Neural cell (in vitro differentiated cells): ENCODE measurements at regions not wholly inside any gene's neighbourhood (a gene's known extent, or its start where the extent isn't known, plus 50 kb on each side); places are given as distances from the start of the nearest gene placed in this dataset.

Experiments
- H2AFZ ChIP-seq: fragments of 200-600, 300-800 bp; sonication (generic), shearing (Covaris generic); 2 replicates; pipeline ENCODE4 v1.6.0; 2014; ENCODE audit warnings: low read depth, mild to moderate bottlenecking, antibody characterized with exemption, low read length, moderate library complexity
- H3F3A ChIP-seq: fragments of 200-600 bp; shearing (Covaris generic); 2 replicates; pipeline ENCODE4 v1.6.1; 2016; ENCODE audit warnings: mild to moderate bottlenecking, moderate library complexity, mixed read lengths, antibody characterized with exemption, low read length; ENCODE audit not compliant: insufficient read depth, poor library complexity, severe bottlenecking
- H3K27ac ChIP-seq: fragments of 200-600, 300-800 bp; sonication (generic), shearing (Covaris generic); 2 replicates; pipeline ENCODE4 v1.5.1; 2014; ENCODE audit warnings: mild to moderate bottlenecking, low read length, moderate library complexity
- H3K27me3 ChIP-seq: fragments of 300-800, 200-600 bp; sonication (generic), shearing (Covaris generic); 2 replicates; pipeline ENCODE4 v1.6.0; 2014; ENCODE audit warnings: mild to moderate bottlenecking, low read depth, low read length, moderate library complexity; ENCODE audit not compliant: insufficient read depth
- H3K36me3 ChIP-seq: fragments of 300-800, 200-600 bp; sonication (generic), shearing (Covaris generic); 2 replicates; pipeline ENCODE4 v1.5.1; 2014; ENCODE audit warnings: mild to moderate bottlenecking, antibody characterized with exemption, low read length, moderate library complexity; ENCODE audit not compliant: insufficient read depth
- H3K4me2 ChIP-seq: fragments of 300-800, 200-600 bp; sonication (generic), shearing (Covaris generic); 2 replicates; pipeline ENCODE4 v1.6.0; 2014; ENCODE audit warnings: mild to moderate bottlenecking, low read length
- H3K4me3 ChIP-seq: fragments of 300-800, 200-600 bp; sonication (generic), shearing (Covaris generic); 2 replicates; pipeline ENCODE4 v1.5.1; 2014; ENCODE audit warnings: mild to moderate bottlenecking, low read length, moderate library complexity
- H3K79me2 ChIP-seq: fragments of 200-600 bp; shearing (Covaris generic); replicated peaks from 2 replicates; pipeline ENCODE4 v1.6.0; 2014; ENCODE audit warnings: mild to moderate bottlenecking, low read length, moderate library complexity; ENCODE audit not compliant: insufficient read depth
- H3K9ac ChIP-seq: fragments of 300-800, 200-600 bp; sonication (generic), shearing (Covaris generic); 2 replicates; pipeline ENCODE4 v1.6.1; 2016; ENCODE audit warnings: mild to moderate bottlenecking, low read length, mixed read lengths
- H3K9me2 ChIP-seq: fragments of 200-600 bp; shearing (Covaris generic); 2 replicates; pipeline ENCODE4 v1.6.1; 2016; ENCODE audit warnings: mild to moderate bottlenecking, low read length, mixed read lengths; ENCODE audit not compliant: insufficient read depth
- H3K9me3 ChIP-seq: fragments of 200-600, 300-800 bp; sonication (generic), shearing (Covaris generic); 2 replicates; pipeline ENCODE4 v1.6.1; 2016; ENCODE audit warnings: mild to moderate bottlenecking, mixed run types, low read length, moderate library complexity, mixed read lengths
- H4K20me1 ChIP-seq: fragments of 200-600 bp; shearing (Covaris generic); 2 replicates; pipeline ENCODE4 v1.6.1; 2016; ENCODE audit warnings: mild to moderate bottlenecking, mixed run types; ENCODE audit not compliant: insufficient read depth
- CTCF ChIP-seq: fragments of 450-650 bp; IDR thresholded peaks from 2 replicates; pipeline ENCODE4 v1.5.1; 2014; ENCODE audit warnings: antibody characterized with exemption, mild to moderate bottlenecking, moderate library complexity; ENCODE audit not compliant: poor library complexity, severe bottlenecking
- EP300 ChIP-seq: fragments of 450-650 bp; conservative IDR thresholded peaks from 2 replicates; pipeline ENCODE4 v1.6.1; 2014; ENCODE audit warnings: antibody characterized with exemption, mild to moderate bottlenecking, moderate library complexity; ENCODE audit not compliant: poor library complexity, severe bottlenecking
- EZH2 ChIP-seq: fragments of 200-600, 300-800 bp; shearing (Covaris generic), sonication (generic); IDR thresholded peaks from 2 replicates; pipeline ENCODE4 v1.6.1; 2014; ENCODE audit warnings: antibody characterized with exemption, low read length, borderline replicate concordance, mild to moderate bottlenecking; ENCODE audit not compliant: insufficient read depth, poor library complexity, severe bottlenecking
- MXI1 ChIP-seq: fragments of 450-650 bp; conservative IDR thresholded peaks from 2 replicates; pipeline ENCODE4 v1.6.1; 2014; ENCODE audit warnings: antibody characterized with exemption, mild to moderate bottlenecking; ENCODE audit not compliant: poor library complexity, severe bottlenecking
- POLR2AphosphoS5 ChIP-seq: IDR thresholded peaks from 2 replicates; pipeline ENCODE4 v1.6.1; 2012
- RAD21 ChIP-seq: fragments of 450-650 bp; conservative IDR thresholded peaks from 2 replicates; pipeline ENCODE4 v1.6.1; 2014; ENCODE audit warnings: antibody characterized with exemption, mild to moderate bottlenecking, moderate library complexity
- SMC3 ChIP-seq: fragments of 450-650 bp; conservative IDR thresholded peaks from 2 replicates; pipeline ENCODE4 v1.6.1; 2014; ENCODE audit warnings: antibody characterized with exemption, mild to moderate bottlenecking, moderate library complexity; ENCODE audit not compliant: poor library complexity
- TAF1 ChIP-seq: IDR thresholded peaks from 2 replicates; pipeline ENCODE4 v1.6.1; 2012; ENCODE audit warnings: low read depth
- TF ChIP-seq, protein P1 (sequence below): IDR thresholded peaks from 2 replicates; pipeline ENCODE4 v1.6.1; 2012; ENCODE audit warnings: borderline replicate concordance

GRCh38 chr5:124941051-124942049 is 194.9 kb upstream of the ZNF608 start:
- Histone ChIP-seq H3F3A (no peaks in the 10 kb centered on the region), H3K27me3 (no peaks in the 10 kb centered on the region), H3K4me2 (no peak overlapping the region), H3K9me2 (no peaks in the 10 kb centered on the region), H3K9me3 (peaks cover 6% of the 10 kb centered on the region), H3K36me3 (no peaks in the 10 kb centered on the region), H2AFZ (no peak overlapping the region), H3K27ac (no peak overlapping the region), H4K20me1 (no peaks in the 10 kb centered on the region), H3K4me3 (no peak overlapping the region), H3K79me2 (no peaks in the 10 kb centered on the region), H3K9ac (no peak overlapping the region)
- no peak for TF ChIP-seq POLR2AphosphoS5

DNA sequence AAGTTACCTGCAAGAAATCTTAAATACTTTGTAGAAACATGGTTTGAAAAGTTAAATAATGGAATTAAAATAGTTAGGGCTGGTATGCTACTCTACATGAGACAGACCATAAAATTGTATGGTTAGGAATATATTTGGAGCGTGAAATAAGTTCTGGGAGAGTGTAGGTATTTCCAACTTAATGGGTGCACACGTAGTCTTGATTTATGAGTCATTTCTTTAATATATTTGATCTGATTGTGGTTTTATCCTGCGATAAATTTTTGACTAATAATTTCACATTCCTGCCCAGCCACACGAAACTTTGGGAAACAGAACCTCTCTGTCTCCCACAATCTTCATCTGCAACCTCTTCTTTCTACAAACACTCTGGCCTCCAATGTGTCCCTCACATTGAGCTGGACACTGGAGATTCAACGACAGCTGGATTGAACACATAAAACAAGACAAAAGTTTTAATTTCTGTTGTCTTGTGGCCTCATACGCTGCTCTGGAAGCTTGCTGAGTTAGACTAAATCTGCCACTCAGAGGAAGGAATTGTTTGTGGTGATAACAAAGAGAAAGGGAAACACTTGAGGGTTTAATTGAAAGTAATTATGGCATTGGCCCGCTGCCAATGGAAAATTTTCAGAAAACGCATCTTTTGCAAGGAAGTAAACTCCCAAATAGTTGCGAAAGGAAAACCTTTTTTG is 201.8 kb upstream of the ZNF608 start:
- Histone ChIP-seq H3K9ac (no peak overlapping the region), H3K27ac (no peak overlapping the region), H3K9me3 (no peaks in the 10 kb centered on the region), H3K79me2 (no peaks in the 10 kb centered on the region), H4K20me1 (no peaks in the 10 kb centered on the region), H3K36me3 (no peaks in the 10 kb centered on the region), H3K4me2 (no peak overlapping the region), H3K9me2 (no peaks in the 10 kb centered on the region), H3K4me3 (no peak overlapping the region), H3K27me3 (no peaks in the 10 kb centered on the region), H3F3A (no peaks in the 10 kb centered on the region), H2AFZ (no peak overlapping the region)
- no peak for TF ChIP-seq EP300
- no peak for TF ChIP-seq TAF1
- TF ChIP-seq MXI1, result no peak
- TF ChIP-seq, protein P1, sequence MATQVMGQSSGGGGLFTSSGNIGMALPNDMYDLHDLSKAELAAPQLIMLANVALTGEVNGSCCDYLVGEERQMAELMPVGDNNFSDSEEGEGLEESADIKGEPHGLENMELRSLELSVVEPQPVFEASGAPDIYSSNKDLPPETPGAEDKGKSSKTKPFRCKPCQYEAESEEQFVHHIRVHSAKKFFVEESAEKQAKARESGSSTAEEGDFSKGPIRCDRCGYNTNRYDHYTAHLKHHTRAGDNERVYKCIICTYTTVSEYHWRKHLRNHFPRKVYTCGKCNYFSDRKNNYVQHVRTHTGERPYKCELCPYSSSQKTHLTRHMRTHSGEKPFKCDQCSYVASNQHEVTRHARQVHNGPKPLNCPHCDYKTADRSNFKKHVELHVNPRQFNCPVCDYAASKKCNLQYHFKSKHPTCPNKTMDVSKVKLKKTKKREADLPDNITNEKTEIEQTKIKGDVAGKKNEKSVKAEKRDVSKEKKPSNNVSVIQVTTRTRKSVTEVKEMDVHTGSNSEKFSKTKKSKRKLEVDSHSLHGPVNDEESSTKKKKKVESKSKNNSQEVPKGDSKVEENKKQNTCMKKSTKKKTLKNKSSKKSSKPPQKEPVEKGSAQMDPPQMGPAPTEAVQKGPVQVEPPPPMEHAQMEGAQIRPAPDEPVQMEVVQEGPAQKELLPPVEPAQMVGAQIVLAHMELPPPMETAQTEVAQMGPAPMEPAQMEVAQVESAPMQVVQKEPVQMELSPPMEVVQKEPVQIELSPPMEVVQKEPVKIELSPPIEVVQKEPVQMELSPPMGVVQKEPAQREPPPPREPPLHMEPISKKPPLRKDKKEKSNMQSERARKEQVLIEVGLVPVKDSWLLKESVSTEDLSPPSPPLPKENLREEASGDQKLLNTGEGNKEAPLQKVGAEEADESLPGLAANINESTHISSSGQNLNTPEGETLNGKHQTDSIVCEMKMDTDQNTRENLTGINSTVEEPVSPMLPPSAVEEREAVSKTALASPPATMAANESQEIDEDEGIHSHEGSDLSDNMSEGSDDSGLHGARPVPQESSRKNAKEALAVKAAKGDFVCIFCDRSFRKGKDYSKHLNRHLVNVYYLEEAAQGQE, result no peak
- no peak for TF ChIP-seq CTCF
- no peak for TF ChIP-seq POLR2AphosphoS5
- no peak for TF ChIP-seq SMC3
- TF ChIP-seq EZH2, result no peak
- TF ChIP-seq RAD21, result no peak
